ENCODE measurements at regions not wholly inside any gene's neighbourhood (a gene's known extent, or its start where the extent isn't known, plus 50 kb on each side); places are given as distances from the start of the nearest gene placed in this dataset.
"Not testable (repeated sequence)": the region's sequence is repeated elsewhere in the genome, so short reads cannot be mapped to it uniquely, and the experiment has no call there.

GRCh38 chr3:157861076-157861765 lies 245.0 kb downstream of the SHOX2 start:
- no peak for DNase-seq (ENCODE audit: low read depth)
- TF ChIP-seq CTCF (IDR thresholded peaks at IDR 0.05; ENCODE audit: insufficient read depth, low read depth, low read length, missing control alignments): no peak
- H3K4me3 ChIP-seq (ENCODE audit: low read length): no peak overlapping the region

DNA sequence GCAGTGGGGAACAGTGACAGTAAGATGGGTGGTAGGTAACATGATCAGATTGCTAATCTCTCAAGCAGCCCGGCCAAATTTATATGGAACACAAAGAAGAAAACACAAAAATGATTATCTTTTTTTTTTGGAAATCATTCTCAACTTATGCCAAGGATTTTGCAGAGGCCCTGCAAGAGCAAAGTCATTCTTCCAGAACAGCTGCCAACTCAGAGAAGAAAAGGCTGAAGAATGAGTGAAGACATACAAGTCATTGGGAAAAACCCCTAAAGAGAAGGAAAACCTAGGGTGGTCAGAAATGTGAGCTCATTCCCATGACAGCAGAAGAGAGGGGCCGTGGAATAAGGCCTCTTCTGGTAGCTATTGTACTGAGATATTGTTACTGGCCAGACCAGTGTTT lies 246.7 kb downstream of the SHOX2 start:
- no peak overlapping the region for H3K4me3 ChIP-seq (ENCODE audit: low read length)
- no peak for TF ChIP-seq CTCF (IDR thresholded peaks at IDR 0.05; ENCODE audit: insufficient read depth, low read depth, low read length, missing control alignments)
- no peak for DNase-seq (ENCODE audit: low read depth)

DNA sequence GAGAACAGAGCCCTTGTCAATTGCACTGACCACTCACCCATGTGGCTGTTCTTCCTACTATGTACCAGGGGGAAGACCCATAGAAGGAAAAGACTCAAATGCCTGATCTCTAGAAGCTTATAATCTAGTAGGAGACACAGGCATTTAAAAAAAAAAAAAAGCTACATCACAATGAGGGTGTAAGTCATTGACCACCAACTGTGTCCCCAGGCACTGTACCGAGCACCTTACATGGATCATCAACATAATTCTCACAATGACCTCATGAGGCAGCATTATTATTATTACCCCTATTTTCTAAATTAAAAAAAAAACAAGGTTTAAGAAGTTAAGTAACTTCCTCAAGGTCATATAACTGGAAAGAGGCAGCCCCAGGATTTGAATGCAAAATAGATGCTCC lies 247.4 kb downstream of the SHOX2 start:
- no peak for DNase-seq (ENCODE audit: low read depth)
- no peak overlapping the region for H3K4me3 ChIP-seq (ENCODE audit: low read length)
- no peak for TF ChIP-seq CTCF (IDR thresholded peaks at IDR 0.05; ENCODE audit: insufficient read depth, low read depth, low read length, missing control alignments)

- no peak overlapping the region for H3K4me3 ChIP-seq (ENCODE audit: low read length)
- TF ChIP-seq CTCF (IDR thresholded peaks at IDR 0.05; ENCODE audit: insufficient read depth, low read depth, low read length, missing control alignments): no peak
- DNase-seq (ENCODE audit: low read depth): no peak
These were observed 248.8 kb downstream of the SHOX2 start for GRCh38 chr3:157857440-157857839.

- peak; percentile 26 for TF ChIP-seq CTCF (IDR thresholded peaks at IDR 0.05; ENCODE audit: insufficient read depth, low read depth, low read length, missing control alignments)
- peak; percentile 81 for DNase-seq (ENCODE audit: low read depth)
- H3K4me3 ChIP-seq (ENCODE audit: low read length): no peak overlapping the region
These were observed 249.9 kb downstream of the SHOX2 start for GRCh38 chr3:157856078-157856939.

DNA sequence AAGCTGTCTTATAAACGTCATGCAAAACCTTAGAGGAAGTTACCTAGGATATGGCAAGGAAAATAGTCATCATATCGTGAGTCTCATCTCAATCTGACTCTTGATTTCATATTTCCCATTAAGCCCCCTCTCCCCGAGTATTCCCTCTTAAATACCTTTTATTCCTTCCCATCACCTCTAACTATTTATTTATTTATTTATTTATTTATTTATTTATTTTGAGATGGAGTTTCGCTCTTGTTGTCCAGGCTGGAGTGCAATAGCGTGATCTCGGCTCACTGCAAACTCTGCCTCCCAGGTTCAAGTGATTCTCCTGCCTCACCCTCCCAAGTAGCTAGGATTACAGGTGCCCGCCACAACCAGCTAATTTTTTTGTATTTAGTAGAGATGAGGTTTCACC lies 260.4 kb downstream of the SHOX2 start:
- H3K4me3 ChIP-seq (ENCODE audit: low read length): not testable (repeated sequence)

GRCh38 chr3:157844800-157845565 lies 261.2 kb downstream of the SHOX2 start:
- no peak for TF ChIP-seq CTCF (IDR thresholded peaks at IDR 0.05; ENCODE audit: insufficient read depth, low read depth, low read length, missing control alignments)
- no peak overlapping the region for H3K4me3 ChIP-seq (ENCODE audit: low read length)
- DNase-seq (ENCODE audit: low read depth): peak; percentile 6

More for the DNA sequence above, 260.4 kb downstream of the SHOX2 start:
- not testable (repeated sequence) for DNase-seq (ENCODE audit: low read depth)

All from epithelial cell of esophagus (primary cell).